ENCODE measurements at regions not wholly inside any gene's neighbourhood (a gene's known extent, or its start where the extent isn't known, plus 50 kb on each side); places are given as distances from the start of the nearest gene placed in this dataset.
"Not testable (repeated sequence)": the region's sequence is repeated elsewhere in the genome, so short reads cannot be mapped to it uniquely, and the experiment has no call there.

- CTCF ChIA-PET = no interaction called here
- no peak overlapping the region for H3K4me3 Mint-ChIP-seq
Observed at GRCh38 chr7:69208848-69209247, 389.4 kb upstream of the AUTS2 start.

GRCh38 chr7:69211336-69211735 is 386.9 kb upstream of the AUTS2 start:
- H3K36me3 Mint-ChIP-seq = no peaks in the 10 kb centered on the region
- DNase-seq = no peak
- H3K4me1 Mint-ChIP-seq = no peaks in the 10 kb centered on the region
- H3K27ac Mint-ChIP-seq = no peak overlapping the region
- H3K4me3 Mint-ChIP-seq = no peak overlapping the region
- no peaks in the 10 kb centered on the region for H3K27me3 Mint-ChIP-seq
- no peak for ATAC-seq
- CTCF ChIA-PET = no interaction called here
- peaks cover 11% of the 10 kb centered on the region for H3K9me3 Mint-ChIP-seq (ENCODE audit: low read depth)

More at GRCh38 chr7:69208848-69209247, 389.4 kb upstream of the AUTS2 start:
- Mint-ChIP-seq H3K9me3 (ENCODE audit: low read depth) (peaks cover 10% of the 10 kb centered on the region), H3K36me3 (no peaks in the 10 kb centered on the region), H3K27ac (no peak overlapping the region), H3K4me1 (no peaks in the 10 kb centered on the region), H3K27me3 (no peaks in the 10 kb centered on the region)
- no peak for DNase-seq
- ATAC-seq = no peak

- CTCF ChIA-PET = no interaction called here
Observed at GRCh38 chr7:69211739-69212138, 386.5 kb upstream of the AUTS2 start.

GRCh38 chr7:69213878-69214277 is 384.4 kb upstream of the AUTS2 start:
- H3K27ac Mint-ChIP-seq = no peak overlapping the region
- no peaks in the 10 kb centered on the region for H3K36me3 Mint-ChIP-seq
- CTCF ChIA-PET = no interaction called here

More at GRCh38 chr7:69211739-69212138, 386.5 kb upstream of the AUTS2 start:
- Mint-ChIP-seq H3K4me3 (no peak overlapping the region), H3K36me3 (no peaks in the 10 kb centered on the region), H3K27ac (no peak overlapping the region), H3K4me1 (no peaks in the 10 kb centered on the region), H3K9me3 (ENCODE audit: low read depth) (peaks cover 11% of the 10 kb centered on the region), H3K27me3 (no peaks in the 10 kb centered on the region)
- ATAC-seq (no peak), DNase-seq (no peak)

GRCh38 chr7:69215516-69215915 is 382.8 kb upstream of the AUTS2 start:
- CTCF ChIA-PET; ATAC-seq; H3K4me1 Mint-ChIP-seq; H3K9me3 Mint-ChIP-seq (ENCODE audit: low read depth); H3K27ac Mint-ChIP-seq; H3K27me3 Mint-ChIP-seq; H3K36me3 Mint-ChIP-seq; DNase-seq; H3K4me3 Mint-ChIP-seq: not testable (repeated sequence)

More at GRCh38 chr7:69213878-69214277, 384.4 kb upstream of the AUTS2 start:
- Mint-ChIP-seq H3K4me3 (no peak overlapping the region), H3K9me3 (ENCODE audit: low read depth) (peaks cover 11% of the 10 kb centered on the region), H3K27me3 (no peaks in the 10 kb centered on the region), H3K4me1 (no peaks in the 10 kb centered on the region)
- ATAC-seq = no peak
- DNase-seq = no peak

GRCh38 chr7:69217516-69218350 is 380.5 kb upstream of the AUTS2 start:
- CTCF ChIA-PET = no interaction called here
- ATAC-seq (no peak), DNase-seq (no peak)
- H3K27me3 Mint-ChIP-seq = no peaks in the 10 kb centered on the region
- H3K4me3 Mint-ChIP-seq = no peak overlapping the region
- no peaks in the 10 kb centered on the region for H3K4me1 Mint-ChIP-seq
- H3K27ac Mint-ChIP-seq = no peak overlapping the region
- H3K36me3 Mint-ChIP-seq = peaks cover 2% of the 10 kb centered on the region
- H3K9me3 Mint-ChIP-seq (ENCODE audit: low read depth) = peaks cover 10% of the 10 kb centered on the region

GRCh38 chr7:69218576-69218975 is 379.7 kb upstream of the AUTS2 start:
- Mint-ChIP-seq H3K36me3 (peaks cover 2% of the 10 kb centered on the region), H3K4me3 (no peak overlapping the region), H3K9me3 (ENCODE audit: low read depth) (peaks cover 11% of the 10 kb centered on the region), H3K27me3 (no peaks in the 10 kb centered on the region), H3K4me1 (no peaks in the 10 kb centered on the region), H3K27ac (no peak overlapping the region)
- DNase-seq = no peak
- ATAC-seq = no peak
- CTCF ChIA-PET = no interaction called here

- H3K27me3 Mint-ChIP-seq = no peaks in the 10 kb centered on the region
Observed at GRCh38 chr7:69219381-69219780, 378.9 kb upstream of the AUTS2 start.

GRCh38 chr7:69225259-69225943 is 372.9 kb upstream of the AUTS2 start:
- peaks cover 2% of the 10 kb centered on the region for H3K36me3 Mint-ChIP-seq
- H3K27ac Mint-ChIP-seq = no peak overlapping the region
- CTCF ChIA-PET = no interaction called here
- H3K4me3 Mint-ChIP-seq = no peak overlapping the region
- H3K4me1 Mint-ChIP-seq = no peaks in the 10 kb centered on the region
- DNase-seq (no peak), ATAC-seq (no peak)
- H3K27me3 Mint-ChIP-seq = no peaks in the 10 kb centered on the region
- H3K9me3 Mint-ChIP-seq (ENCODE audit: low read depth) = peaks cover 13% of the 10 kb centered on the region

More at GRCh38 chr7:69219381-69219780, 378.9 kb upstream of the AUTS2 start:
- Mint-ChIP-seq H3K36me3 (peaks cover 2% of the 10 kb centered on the region), H3K4me3 (no peak overlapping the region), H3K9me3 (ENCODE audit: low read depth) (peaks cover 14% of the 10 kb centered on the region), H3K4me1 (no peaks in the 10 kb centered on the region), H3K27ac (no peak overlapping the region)
- ATAC-seq = no peak
- no peak for DNase-seq
- CTCF ChIA-PET = interaction anchor here (0.7 kb wide), 1 partner anchor 307 kb away, joined by 3 read pairs; no protein-coding TSS in a partner anchor

GRCh38 chr7:69228212-69228811 is 370.0 kb upstream of the AUTS2 start:
- Mint-ChIP-seq H3K9me3 (ENCODE audit: low read depth) (peaks cover 7% of the 10 kb centered on the region), H3K4me3 (no peak overlapping the region), H3K27me3 (no peaks in the 10 kb centered on the region), H3K36me3 (no peaks in the 10 kb centered on the region), H3K4me1 (no peaks in the 10 kb centered on the region), H3K27ac (no peak overlapping the region)
- no peak for ATAC-seq
- no peak for DNase-seq
- CTCF ChIA-PET = no interaction called here

- no peak for ATAC-seq
- Mint-ChIP-seq H3K9me3 (ENCODE audit: low read depth) (peaks cover 4% of the 10 kb centered on the region), H3K4me3 (no peak overlapping the region), H3K27ac (no peak overlapping the region), H3K4me1 (no peaks in the 10 kb centered on the region), H3K36me3 (no peaks in the 10 kb centered on the region), H3K27me3 (no peaks in the 10 kb centered on the region)
- CTCF ChIA-PET = no interaction called here
- no peak for DNase-seq
Observed at GRCh38 chr7:69232445-69233376, 365.6 kb upstream of the AUTS2 start.

- no peaks in the 10 kb centered on the region for H3K36me3 Mint-ChIP-seq
- H3K4me3 Mint-ChIP-seq = no peak overlapping the region
- CTCF ChIA-PET = no interaction called here
- H3K27me3 Mint-ChIP-seq = no peaks in the 10 kb centered on the region
- ATAC-seq (no peak), DNase-seq (no peak)
- H3K9me3 Mint-ChIP-seq (ENCODE audit: low read depth) = peaks cover 7% of the 10 kb centered on the region
- H3K4me1 Mint-ChIP-seq = no peaks in the 10 kb centered on the region
- no peak overlapping the region for H3K27ac Mint-ChIP-seq
Observed at GRCh38 chr7:69237541-69237940, 360.7 kb upstream of the AUTS2 start.

- DNase-seq (no peak), ATAC-seq (no peak)
- no peak overlapping the region for H3K27ac Mint-ChIP-seq
- H3K9me3 Mint-ChIP-seq (ENCODE audit: low read depth) = peaks cover 7% of the 10 kb centered on the region
- no peaks in the 10 kb centered on the region for H3K27me3 Mint-ChIP-seq
- no peak overlapping the region for H3K4me3 Mint-ChIP-seq
- H3K4me1 Mint-ChIP-seq = no peaks in the 10 kb centered on the region
- CTCF ChIA-PET = no interaction called here
- H3K36me3 Mint-ChIP-seq = no peaks in the 10 kb centered on the region
Observed at GRCh38 chr7:69243016-69243415, 355.3 kb upstream of the AUTS2 start.
